Thyroid gland (tissue), 4 donors: ENCODE measurements at regions not wholly inside any gene's neighbourhood (a gene's known extent, or its start where the extent isn't known, plus 50 kb on each side); places are given as distances from the start of the nearest gene placed in this dataset.

Experiments used
- CTCF ChIP-seq, 6 experiments: fragments of 200-600 bp in 3 of 6; fragments of 450-650 bp in 3 of 6; sonication (generic) in 3 of 6; IDR thresholded peaks; one replicate each; pipeline ENCODE4 v1.5.1; 2016 to 2019; ENCODE audit warnings: antibody characterized with exemption in 6 of 6, mild to moderate bottlenecking in 2 of 6, inconsistent platforms in 1 of 6, moderate library complexity in 1 of 6
- POLR2A ChIP-seq, 2 donors: fragments of 450-650 bp; IDR thresholded peaks; one replicate each; pipeline ENCODE4 v1.6.1; 2017; ENCODE audit warnings: antibody characterized with exemption in 2 of 2, mild to moderate bottlenecking in 2 of 2, moderate library complexity in 1 of 2

- TF ChIP-seq POLR2A (IDR thresholded peaks at IDR 0.05) (no peak), CTCF (IDR thresholded peaks at IDR 0.05) (no peak)
These were observed 125.2 kb upstream of the COL3A1 start for GRCh38 chr2:188848887-188849435.
